Kasumi-1 (cell line): ENCODE measurements at regions not wholly inside any gene's neighbourhood (a gene's known extent, or its start where the extent isn't known, plus 50 kb on each side); places are given as distances from the start of the nearest gene placed in this dataset.
A peak's percentile ranks its signal among the peaks of the same experiment; 100 is the strongest.
"Not testable (repeated sequence)": the region's sequence is repeated elsewhere in the genome, so short reads cannot be mapped to it uniquely, and the experiment has no call there.

Source experiments
- DNase-seq, 2 experiments: peaks; one replicate each; lab custom pipeline; 2025; lab: John Stamatoyannopoulos, UW

GRCh38 chr9:17083258-17083657 lies 51.6 kb upstream of the CNTLN start:
- DNase-seq = no peak

GRCh38 chr9:17082343-17083064 lies 52.3 kb upstream of the CNTLN start:
- no peak for DNase-seq

- no peak for DNase-seq
These were observed 53.0 kb upstream of the CNTLN start for GRCh38 chr9:17081814-17082213.

GRCh38 chr9:17081351-17081750 lies 53.5 kb upstream of the CNTLN start:
- DNase-seq = no peak

- DNase-seq = no peak
These were observed 58.9 kb upstream of the CNTLN start for GRCh38 chr9:17075758-17076485.

- DNase-seq = no peak
These were observed 59.6 kb upstream of the CNTLN start for GRCh38 chr9:17075146-17075757.

GRCh38 chr9:17072563-17072962 lies 62.3 kb upstream of the CNTLN start:
- not testable (repeated sequence) for DNase-seq

- peak; percentile 36 to 54 for DNase-seq
These were observed 66.2 kb upstream of the CNTLN start for GRCh38 chr9:17068671-17069070.

GRCh38 chr9:17065062-17065461 lies 69.8 kb upstream of the CNTLN start:
- DNase-seq = no peak

- DNase-seq = no peak
These were observed 70.3 kb upstream of the CNTLN start for GRCh38 chr9:17064558-17064957.

- DNase-seq = peak; percentile 29 to 33
These were observed 71.2 kb upstream of the CNTLN start for GRCh38 chr9:17063535-17064135.

- DNase-seq = no peak
These were observed 72.3 kb upstream of the CNTLN start for GRCh38 chr9:17062497-17062896.

GRCh38 chr9:17060450-17060849 lies 74.4 kb upstream of the CNTLN start:
- no peak for DNase-seq

GRCh38 chr9:17059465-17059864 lies 75.4 kb upstream of the CNTLN start:
- no peak for DNase-seq

- no peak for DNase-seq
These were observed 77.1 kb upstream of the CNTLN start for GRCh38 chr9:17057729-17058128.

GRCh38 chr9:17052626-17053025 lies 82.2 kb upstream of the CNTLN start:
- no peak for DNase-seq

GRCh38 chr9:17045381-17045940 lies 89.4 kb upstream of the CNTLN start:
- DNase-seq = no peak

- no peak for DNase-seq
These were observed 103.3 kb upstream of the CNTLN start for GRCh38 chr9:17031546-17031945.

- no peak for DNase-seq
These were observed 109.6 kb upstream of the CNTLN start for GRCh38 chr9:17025281-17025680.

- no peak for DNase-seq
These were observed 110.7 kb upstream of the CNTLN start for GRCh38 chr9:17024129-17024528.

GRCh38 chr9:17021387-17021970 lies 113.4 kb upstream of the CNTLN start:
- DNase-seq = no peak

GRCh38 chr9:17019398-17019797 lies 115.4 kb upstream of the CNTLN start:
- DNase-seq = no peak
